GM23248 (cell line): ENCODE measurements at regions not wholly inside any gene's neighbourhood (a gene's known extent, or its start where the extent isn't known, plus 50 kb on each side); places are given as distances from the start of the nearest gene placed in this dataset.

Experiments
- EZH2 ChIP-seq: fragments of 200-600 bp; sonication (generic); IDR thresholded peaks from 2 replicates; pipeline ENCODE4 v1.6.1; 2018; ENCODE audit warnings: antibody characterized with exemption, mild to moderate bottlenecking; ENCODE audit not compliant: insufficient read depth, poor library complexity, severe bottlenecking
- EZH2phosphoT487 ChIP-seq: fragments of 200-600 bp; sonication (generic); IDR thresholded peaks from 2 replicates; pipeline ENCODE4 v1.6.1; 2018; ENCODE audit warnings: antibody characterized with exemption, moderate library complexity, mild to moderate bottlenecking, low read depth; ENCODE audit not compliant: insufficient read depth

DNA sequence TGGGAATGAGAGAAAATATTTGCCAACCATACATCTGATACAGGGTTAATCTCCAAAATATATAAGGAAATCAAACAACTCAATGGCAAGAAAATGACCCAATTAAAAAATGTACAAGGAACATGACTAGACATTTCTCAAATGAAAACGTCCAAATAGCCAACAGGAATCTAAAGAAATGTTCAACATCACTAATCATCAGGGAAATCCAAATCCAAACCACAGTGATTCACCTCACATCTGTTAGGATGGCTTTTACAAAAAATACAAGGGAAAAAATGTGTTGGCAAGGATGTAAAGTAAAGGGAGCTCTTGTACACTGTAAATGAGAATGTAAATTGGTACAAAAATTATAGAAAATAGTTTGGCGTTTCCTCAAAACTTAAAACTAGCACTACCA lies 54.7 kb upstream of the ZRANB2 start:
- no peak for TF ChIP-seq EZH2
- no peak for TF ChIP-seq EZH2phosphoT487
